ENCODE measurements at regions not wholly inside any gene's neighbourhood (a gene's known extent, or its start where the extent isn't known, plus 50 kb on each side); places are given as distances from the start of the nearest gene placed in this dataset.

DNA sequence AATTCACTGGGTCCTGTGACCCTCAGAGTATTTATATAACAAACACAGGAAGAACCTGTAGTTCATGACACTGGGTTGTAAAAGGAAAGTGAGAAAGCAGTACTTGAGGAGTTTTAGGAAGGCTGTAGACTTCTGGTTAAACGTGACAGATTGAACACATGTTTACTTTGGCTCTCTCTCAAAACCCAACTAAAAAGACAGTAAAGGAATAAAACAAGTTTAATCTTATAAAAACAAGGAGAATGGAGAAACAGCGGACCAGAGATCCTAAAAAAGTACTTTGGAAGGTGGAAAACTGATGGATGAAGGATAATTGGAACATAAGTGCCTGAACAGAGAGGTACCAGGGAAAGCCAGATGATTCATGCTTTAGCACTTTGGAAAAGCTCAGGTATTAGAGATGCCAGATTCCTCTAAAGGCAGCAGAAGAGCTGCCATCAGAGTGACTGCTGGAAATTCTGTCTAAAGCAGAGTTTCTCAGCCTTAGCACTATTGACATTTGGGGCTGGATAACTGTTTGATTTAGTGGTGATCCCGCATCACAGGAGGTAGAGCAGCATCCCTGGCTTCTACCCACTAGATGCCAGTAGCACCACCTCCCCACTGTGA is 182.9 kb upstream of the RORA start:
- Histone ChIP-seq H3K4me3 (ENCODE audit: low read depth, low read length) (no peak overlapping the region), H3K36me3 (ENCODE audit: control insufficient read depth, insufficient read depth, low read length) (no peaks in the 10 kb centered on the region), H3K27me3 (ENCODE audit: control insufficient read depth, insufficient read depth, low read length) (no peaks in the 10 kb centered on the region)
- TF ChIP-seq, protein P1, sequence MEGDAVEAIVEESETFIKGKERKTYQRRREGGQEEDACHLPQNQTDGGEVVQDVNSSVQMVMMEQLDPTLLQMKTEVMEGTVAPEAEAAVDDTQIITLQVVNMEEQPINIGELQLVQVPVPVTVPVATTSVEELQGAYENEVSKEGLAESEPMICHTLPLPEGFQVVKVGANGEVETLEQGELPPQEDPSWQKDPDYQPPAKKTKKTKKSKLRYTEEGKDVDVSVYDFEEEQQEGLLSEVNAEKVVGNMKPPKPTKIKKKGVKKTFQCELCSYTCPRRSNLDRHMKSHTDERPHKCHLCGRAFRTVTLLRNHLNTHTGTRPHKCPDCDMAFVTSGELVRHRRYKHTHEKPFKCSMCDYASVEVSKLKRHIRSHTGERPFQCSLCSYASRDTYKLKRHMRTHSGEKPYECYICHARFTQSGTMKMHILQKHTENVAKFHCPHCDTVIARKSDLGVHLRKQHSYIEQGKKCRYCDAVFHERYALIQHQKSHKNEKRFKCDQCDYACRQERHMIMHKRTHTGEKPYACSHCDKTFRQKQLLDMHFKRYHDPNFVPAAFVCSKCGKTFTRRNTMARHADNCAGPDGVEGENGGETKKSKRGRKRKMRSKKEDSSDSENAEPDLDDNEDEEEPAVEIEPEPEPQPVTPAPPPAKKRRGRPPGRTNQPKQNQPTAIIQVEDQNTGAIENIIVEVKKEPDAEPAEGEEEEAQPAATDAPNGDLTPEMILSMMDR (IDR thresholded peaks at IDR 0.05; ENCODE audit: insufficient read depth, low read length, severe bottlenecking) = no peak
- DNase-seq (ENCODE audit: low read depth) (no peak), FAIRE-seq (no peak)

DNA sequence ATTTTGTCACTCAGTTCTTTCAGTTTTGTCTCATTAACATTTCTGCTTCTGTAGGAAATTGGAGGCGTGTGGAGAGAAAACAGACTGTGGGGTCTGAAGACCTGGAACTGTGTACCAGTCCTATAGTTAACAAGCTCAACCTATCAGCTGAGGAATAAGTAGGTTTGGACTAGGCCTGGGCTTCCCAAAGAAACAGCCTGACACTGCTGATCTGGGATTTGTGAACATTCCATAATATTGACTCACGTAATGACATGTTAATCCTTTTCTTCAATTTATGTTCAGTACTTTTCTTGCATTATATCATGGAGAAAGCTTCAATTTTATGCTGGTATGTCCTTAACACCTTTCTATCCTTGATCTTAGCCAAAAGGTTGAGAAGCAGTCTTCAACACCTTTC is 181.6 kb upstream of the RORA start:
- TF ChIP-seq, protein P1 (IDR thresholded peaks at IDR 0.05; ENCODE audit: insufficient read depth, low read length, severe bottlenecking) = no peak
- FAIRE-seq (no peak), DNase-seq (ENCODE audit: low read depth) (no peak)
- Histone ChIP-seq H3K27me3 (ENCODE audit: control insufficient read depth, insufficient read depth, low read length) (no peaks in the 10 kb centered on the region), H3K4me3 (ENCODE audit: low read depth, low read length) (no peak overlapping the region), H3K36me3 (ENCODE audit: control insufficient read depth, insufficient read depth, low read length) (no peaks in the 10 kb centered on the region)

DNA sequence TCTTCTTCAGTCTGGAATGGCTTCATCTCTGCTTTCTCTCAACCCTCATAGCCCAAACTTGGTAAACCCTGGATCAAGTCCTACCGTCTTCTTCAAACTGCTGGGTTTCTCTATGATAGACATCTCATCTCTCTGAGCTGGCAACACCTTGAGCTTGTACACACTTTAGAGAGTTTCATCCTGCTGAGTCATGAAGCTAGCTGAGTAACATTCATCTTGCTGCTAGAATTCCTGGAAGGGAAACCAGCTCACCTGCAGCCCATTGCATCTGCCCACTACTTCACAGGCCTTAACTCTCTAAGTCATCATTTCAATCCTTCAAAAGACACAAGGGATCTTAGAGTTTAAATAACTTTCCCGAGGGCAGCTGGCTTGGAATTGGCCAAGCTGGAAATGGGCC is 175.5 kb upstream of the RORA start:
- DNase-seq (ENCODE audit: low read depth) = peak; percentile 52
- no peak for FAIRE-seq
- TF ChIP-seq, protein P1 (IDR thresholded peaks at IDR 0.05; ENCODE audit: insufficient read depth, low read length, severe bottlenecking) = no peak
- Histone ChIP-seq H3K4me3 (ENCODE audit: low read depth, low read length) (no peak overlapping the region), H3K36me3 (ENCODE audit: control insufficient read depth, insufficient read depth, low read length) (no peaks in the 10 kb centered on the region), H3K27me3 (ENCODE audit: control insufficient read depth, insufficient read depth, low read length) (no peaks in the 10 kb centered on the region)

DNA sequence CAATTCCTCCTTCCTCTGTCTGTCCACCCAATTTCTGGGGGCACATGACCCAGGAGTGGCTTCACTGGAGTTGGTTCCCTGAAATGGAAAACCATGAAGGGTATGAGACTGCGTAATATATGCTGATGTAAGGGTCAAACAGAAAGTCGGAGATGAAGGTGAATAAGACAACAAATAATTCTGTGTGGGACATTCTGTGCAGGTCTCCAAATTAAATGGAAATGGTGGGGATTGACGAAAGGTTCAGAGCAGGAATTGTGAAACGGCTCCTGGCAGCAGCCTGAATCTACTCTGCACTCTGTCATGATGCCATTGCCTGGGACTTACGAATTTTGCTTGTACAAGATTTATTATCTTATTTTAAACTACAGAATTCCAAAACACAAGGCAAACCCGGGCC is 174.8 kb upstream of the RORA start:
- no peak for FAIRE-seq

DNA sequence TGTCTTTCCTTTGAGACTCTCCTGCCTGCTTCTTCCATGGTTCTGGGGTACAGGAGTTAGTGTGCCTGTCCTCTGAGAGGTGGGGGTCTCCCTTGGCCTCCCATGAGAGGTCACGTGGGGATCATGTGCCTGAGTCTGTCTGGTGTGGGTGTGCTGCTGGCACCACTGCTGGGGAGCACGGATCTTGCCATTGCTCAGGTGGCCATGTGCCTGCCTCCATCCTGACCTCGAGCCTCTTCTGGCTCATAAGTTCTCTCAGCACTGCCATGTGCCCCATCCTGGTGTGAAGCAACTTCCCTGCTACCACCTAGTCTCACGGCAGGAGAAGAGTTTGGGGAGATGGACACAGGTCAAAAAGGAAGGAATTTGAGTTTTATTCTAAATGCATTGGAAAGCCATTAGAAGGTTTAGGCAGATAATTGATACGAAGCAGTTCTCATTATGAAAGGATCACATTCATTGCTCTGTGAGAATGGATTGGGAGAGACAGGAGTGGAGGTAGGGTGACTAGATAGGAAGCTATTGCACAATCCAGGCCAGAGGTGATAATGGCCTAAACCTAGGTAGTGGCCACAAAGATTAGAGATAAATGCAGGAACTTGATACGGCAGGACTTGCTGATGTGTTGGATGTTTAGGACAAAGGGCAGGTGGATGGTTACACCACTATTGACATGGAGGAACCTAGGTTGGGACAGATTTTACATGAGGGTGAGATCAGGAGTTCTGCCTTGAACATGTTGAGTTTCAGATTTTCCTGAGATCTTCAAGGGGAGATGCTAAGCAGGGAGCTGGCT is 173.0 kb upstream of the RORA start:
- FAIRE-seq (no peak), DNase-seq (ENCODE audit: low read depth) (no peak)
- Histone ChIP-seq H3K36me3 (ENCODE audit: control insufficient read depth, insufficient read depth, low read length) (no peaks in the 10 kb centered on the region), H3K4me3 (ENCODE audit: low read depth, low read length) (no peak overlapping the region), H3K27me3 (ENCODE audit: control insufficient read depth, insufficient read depth, low read length) (no peaks in the 10 kb centered on the region)
- TF ChIP-seq, protein P1 (IDR thresholded peaks at IDR 0.05; ENCODE audit: insufficient read depth, low read length, severe bottlenecking) = no peak

More for the DNA sequence above, 174.8 kb upstream of the RORA start:
- Histone ChIP-seq H3K36me3 (ENCODE audit: control insufficient read depth, insufficient read depth, low read length) (no peaks in the 10 kb centered on the region), H3K4me3 (ENCODE audit: low read depth, low read length) (no peak overlapping the region), H3K27me3 (ENCODE audit: control insufficient read depth, insufficient read depth, low read length) (no peaks in the 10 kb centered on the region)
- TF ChIP-seq, protein P1 (IDR thresholded peaks at IDR 0.05; ENCODE audit: insufficient read depth, low read length, severe bottlenecking) = no peak
- no peak for DNase-seq (ENCODE audit: low read depth)

Data from bronchial epithelial cell (primary cell).